ENCODE measurements at regions not wholly inside any gene's neighbourhood (a gene's known extent, or its start where the extent isn't known, plus 50 kb on each side); places are given as distances from the start of the nearest gene placed in this dataset.

DNA sequence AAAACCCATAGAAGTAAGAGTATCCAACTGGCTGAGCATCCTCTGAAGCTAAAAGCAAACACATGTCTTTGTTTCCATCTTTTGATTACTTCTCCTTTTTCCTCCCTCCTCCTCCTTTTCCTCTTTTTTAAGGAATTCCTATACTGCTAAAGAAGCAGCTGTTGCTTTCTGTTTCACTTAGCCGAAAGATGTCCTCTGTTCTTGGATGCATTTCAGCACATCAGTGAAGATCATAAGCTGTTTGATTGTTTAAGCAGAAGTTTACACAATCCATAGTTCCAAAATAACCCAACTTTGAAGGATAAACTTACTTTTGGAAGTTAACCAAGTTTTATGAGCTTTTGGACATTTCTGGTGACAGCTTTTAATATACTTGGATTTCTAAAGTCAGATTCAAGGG is 55.1 kb upstream of the TNIP3 start:
- TF ChIP-seq CTCF (IDR thresholded peaks at IDR 0.05; ENCODE audit: low read length) (no peak), EZH2 (IDR thresholded peaks at IDR 0.05; ENCODE audit: borderline replicate concordance, low read length) (no peak)
